Panc1 (cell line): ENCODE measurements at regions not wholly inside any gene's neighbourhood (a gene's known extent, or its start where the extent isn't known, plus 50 kb on each side); places are given as distances from the start of the nearest gene placed in this dataset.

Experiments
- ATAC-seq: fragments of 200-7000 bp; cut with Tn5 transposase; 2 replicates; pipeline ENCODE4 v1.9.1; 2020; ENCODE audit warnings: mild to moderate bottlenecking, moderate library complexity
- BruUV-seq: library from RNA; stranded (reverse); fragments of 400-500 nt; replicated peaks from 2 replicates; lab custom pipeline; 2021; lab: Mats Ljungman, UMichigan
- CTCF ChIA-PET: fragments of 300-600 bp; sonication (Branson Sonifier 250); formaldehyde crosslinking; loops from one replicate; lab custom pipeline; 2022; ENCODE audit warnings: antibody characterized with exemption; lab: Charles Lee
- POLR2A ChIA-PET: fragments of 300-600 bp; sonication (Branson Sonifier 250); formaldehyde crosslinking; loops from one replicate; lab custom pipeline; 2022; ENCODE audit warnings: antibody characterized with exemption; lab: Charles Lee
- DNase-seq: peaks from one replicate; pipeline ENCODE4 v3.0.0-alpha.2; 2010; ENCODE audit warnings: low read depth, low spot score
- H3K27ac ChIP-seq: 2 replicates; pipeline ENCODE4 v1.5.1; 2011; ENCODE audit warnings: mild to moderate bottlenecking, low read length, inconsistent platforms
- H3K27me3 ChIP-seq: fragments of 200-500 bp; sonication (Bioruptor generic); 2 replicates; pipeline ENCODE4 v1.6.0; 2014; ENCODE audit warnings: low read length, inconsistent platforms; ENCODE audit not compliant: control insufficient read depth, insufficient read depth
- H3K36me3 ChIP-seq: fragments of 200-500 bp; sonication (Bioruptor generic); 2 replicates; pipeline ENCODE4 v1.5.1; 2014; ENCODE audit warnings: inconsistent platforms, mild to moderate bottlenecking, low read length, moderate library complexity; ENCODE audit not compliant: control insufficient read depth, insufficient read depth
- H3K4me1 ChIP-seq: 2 replicates; pipeline ENCODE4 v1.5.1; 2011; ENCODE audit warnings: inconsistent platforms, mild to moderate bottlenecking, low read length, moderate library complexity; ENCODE audit not compliant: control insufficient read depth, insufficient read depth
- H3K4me3 ChIP-seq, 2 experiments: 2 replicates each; pipeline ENCODE4 v1.5.1; 2011 to 2012; ENCODE audit warnings: low read depth in 2 of 2, low read length in 2 of 2, mild to moderate bottlenecking in 2 of 2, inconsistent platforms in 1 of 2, moderate library complexity in 1 of 2
- H3K9me3 ChIP-seq: fragments of 200-500 bp; sonication (Bioruptor generic); 2 replicates; pipeline ENCODE4 v1.5.1; 2014; ENCODE audit warnings: low read depth, mild to moderate bottlenecking, inconsistent platforms, low read length, moderate library complexity; ENCODE audit not compliant: control insufficient read depth, insufficient read depth
- POLR2AphosphoS5 ChIP-seq: IDR thresholded peaks from 2 replicates; pipeline ENCODE4 v1.6.1; 2012; ENCODE audit warnings: mild to moderate bottlenecking, low read depth, low read length, moderate library complexity
- SIN3A ChIP-seq: IDR thresholded peaks from 2 replicates; pipeline ENCODE4 v1.6.1; 2012; ENCODE audit warnings: low read depth, mild to moderate bottlenecking, low read length, moderate library complexity, borderline replicate concordance; ENCODE audit not compliant: insufficient read depth
- TCF7L2 ChIP-seq: IDR thresholded peaks from 2 replicates; pipeline ENCODE4 v1.6.1; 2011; ENCODE audit warnings: mild to moderate bottlenecking, low read depth, low read length, inconsistent platforms
- in situ Hi-C: cut with HindIII; loops from 2 replicates; pipeline ENCODE4 v1.10.0; 2016; ENCODE audit warnings: low sequenced_read_pairs, low pct_unique_long_range_greater_than_20kb
- intact Hi-C: fragments of 100-400 bp; cut with micrococcal nuclease; formaldehyde crosslinking; loops from one replicate; pipeline ENCODE4 v1.10.0; 2022; ENCODE audit not compliant: unreplicated experiment
- TF ChIP-seq, protein P1 (sequence below): fragments of 450-650 bp; IDR thresholded peaks from 2 replicates; pipeline ENCODE4 v1.5.1; 2017; ENCODE audit warnings: mild to moderate bottlenecking
- TF ChIP-seq, protein P2 (sequence below), 2 experiments: IDR thresholded peaks; 2 replicates each; pipeline ENCODE4 v1.6.1; 2011 to 2012; ENCODE audit warnings: low read depth in 2 of 2, control low read depth in 1 of 2, low read length in 1 of 2, mild to moderate bottlenecking in 1 of 2, moderate library complexity in 1 of 2; ENCODE audit not compliant: insufficient read depth in 1 of 2

DNA sequence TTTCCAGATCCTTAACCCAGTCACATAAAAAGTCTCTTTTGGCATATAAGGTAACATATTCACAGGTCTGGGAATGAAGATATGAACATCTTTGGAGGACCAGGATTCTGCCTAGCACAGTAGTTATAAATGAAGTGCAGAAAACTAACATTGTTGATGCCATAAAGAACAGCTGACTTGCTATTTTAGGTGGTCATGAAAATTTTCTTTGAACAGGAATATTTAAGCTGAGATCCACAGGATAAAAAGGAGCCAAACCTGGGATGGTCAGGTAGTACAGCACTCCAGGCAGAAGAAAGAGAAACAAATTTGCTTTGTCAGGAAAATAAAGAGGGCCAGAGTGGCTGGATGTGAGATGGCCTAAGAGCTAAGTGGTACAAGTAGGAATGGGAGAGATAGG is 80.0 kb downstream of the CENPW start:
- no peak overlapping the region for H3K4me3 ChIP-seq
- H3K27ac ChIP-seq: no peak overlapping the region
- no peaks in the 10 kb centered on the region for H3K9me3 ChIP-seq
- no TSS peak for BruUV-seq
- H3K36me3 ChIP-seq: no peaks in the 10 kb centered on the region
- DNase-seq (no peak), ATAC-seq (no peak)
- in situ Hi-C loops: no loop called here
- H3K4me1 ChIP-seq: no peaks in the 10 kb centered on the region
- H3K27me3 ChIP-seq: no peaks in the 10 kb centered on the region
- CTCF ChIA-PET: no interaction called here
- TF ChIP-seq TCF7L2: no peak
- POLR2A ChIA-PET: no interaction called here
- intact Hi-C loops: no loop called here

DNA sequence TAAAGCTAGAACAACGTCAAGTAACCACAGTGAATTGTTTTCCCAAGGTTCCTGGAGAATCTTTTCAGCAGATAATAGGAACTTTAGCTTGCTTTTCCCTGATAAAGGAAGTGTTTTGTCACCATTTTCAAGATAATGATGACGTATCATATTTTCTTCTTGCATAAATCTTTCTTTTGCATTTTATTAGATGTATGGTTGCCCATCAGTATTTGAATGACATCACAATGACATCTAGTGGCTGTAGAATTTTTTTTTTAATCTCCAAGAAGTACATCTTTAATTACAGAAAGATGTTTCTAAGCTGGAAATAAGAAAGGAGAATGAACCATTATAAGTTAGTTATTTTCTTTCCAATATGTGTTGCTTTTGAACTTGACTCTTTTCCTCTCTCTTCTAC is 83.0 kb downstream of the CENPW start:
- ChIA-PET POLR2A (no interaction called here), CTCF (no interaction called here)
- no peaks in the 10 kb centered on the region for H3K36me3 ChIP-seq
- DNase-seq: no peak
- no peaks in the 10 kb centered on the region for H3K9me3 ChIP-seq
- TF ChIP-seq, protein P1, sequence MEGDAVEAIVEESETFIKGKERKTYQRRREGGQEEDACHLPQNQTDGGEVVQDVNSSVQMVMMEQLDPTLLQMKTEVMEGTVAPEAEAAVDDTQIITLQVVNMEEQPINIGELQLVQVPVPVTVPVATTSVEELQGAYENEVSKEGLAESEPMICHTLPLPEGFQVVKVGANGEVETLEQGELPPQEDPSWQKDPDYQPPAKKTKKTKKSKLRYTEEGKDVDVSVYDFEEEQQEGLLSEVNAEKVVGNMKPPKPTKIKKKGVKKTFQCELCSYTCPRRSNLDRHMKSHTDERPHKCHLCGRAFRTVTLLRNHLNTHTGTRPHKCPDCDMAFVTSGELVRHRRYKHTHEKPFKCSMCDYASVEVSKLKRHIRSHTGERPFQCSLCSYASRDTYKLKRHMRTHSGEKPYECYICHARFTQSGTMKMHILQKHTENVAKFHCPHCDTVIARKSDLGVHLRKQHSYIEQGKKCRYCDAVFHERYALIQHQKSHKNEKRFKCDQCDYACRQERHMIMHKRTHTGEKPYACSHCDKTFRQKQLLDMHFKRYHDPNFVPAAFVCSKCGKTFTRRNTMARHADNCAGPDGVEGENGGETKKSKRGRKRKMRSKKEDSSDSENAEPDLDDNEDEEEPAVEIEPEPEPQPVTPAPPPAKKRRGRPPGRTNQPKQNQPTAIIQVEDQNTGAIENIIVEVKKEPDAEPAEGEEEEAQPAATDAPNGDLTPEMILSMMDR: no peak
- no peak for TF ChIP-seq POLR2AphosphoS5
- TF ChIP-seq, protein P2, sequence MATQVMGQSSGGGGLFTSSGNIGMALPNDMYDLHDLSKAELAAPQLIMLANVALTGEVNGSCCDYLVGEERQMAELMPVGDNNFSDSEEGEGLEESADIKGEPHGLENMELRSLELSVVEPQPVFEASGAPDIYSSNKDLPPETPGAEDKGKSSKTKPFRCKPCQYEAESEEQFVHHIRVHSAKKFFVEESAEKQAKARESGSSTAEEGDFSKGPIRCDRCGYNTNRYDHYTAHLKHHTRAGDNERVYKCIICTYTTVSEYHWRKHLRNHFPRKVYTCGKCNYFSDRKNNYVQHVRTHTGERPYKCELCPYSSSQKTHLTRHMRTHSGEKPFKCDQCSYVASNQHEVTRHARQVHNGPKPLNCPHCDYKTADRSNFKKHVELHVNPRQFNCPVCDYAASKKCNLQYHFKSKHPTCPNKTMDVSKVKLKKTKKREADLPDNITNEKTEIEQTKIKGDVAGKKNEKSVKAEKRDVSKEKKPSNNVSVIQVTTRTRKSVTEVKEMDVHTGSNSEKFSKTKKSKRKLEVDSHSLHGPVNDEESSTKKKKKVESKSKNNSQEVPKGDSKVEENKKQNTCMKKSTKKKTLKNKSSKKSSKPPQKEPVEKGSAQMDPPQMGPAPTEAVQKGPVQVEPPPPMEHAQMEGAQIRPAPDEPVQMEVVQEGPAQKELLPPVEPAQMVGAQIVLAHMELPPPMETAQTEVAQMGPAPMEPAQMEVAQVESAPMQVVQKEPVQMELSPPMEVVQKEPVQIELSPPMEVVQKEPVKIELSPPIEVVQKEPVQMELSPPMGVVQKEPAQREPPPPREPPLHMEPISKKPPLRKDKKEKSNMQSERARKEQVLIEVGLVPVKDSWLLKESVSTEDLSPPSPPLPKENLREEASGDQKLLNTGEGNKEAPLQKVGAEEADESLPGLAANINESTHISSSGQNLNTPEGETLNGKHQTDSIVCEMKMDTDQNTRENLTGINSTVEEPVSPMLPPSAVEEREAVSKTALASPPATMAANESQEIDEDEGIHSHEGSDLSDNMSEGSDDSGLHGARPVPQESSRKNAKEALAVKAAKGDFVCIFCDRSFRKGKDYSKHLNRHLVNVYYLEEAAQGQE (IDR thresholded peaks at IDR 0.05; ENCODE audit: insufficient read depth in 1 of 2, low read depth in 2 of 2, low read length in 1 of 2): no peak
- no peak for TF ChIP-seq TCF7L2
- TF ChIP-seq SIN3A: no peak
- H3K27ac ChIP-seq: no peak overlapping the region
- H3K27me3 ChIP-seq: no peaks in the 10 kb centered on the region
- ATAC-seq: no peak
- BruUV-seq: no TSS peak
- no peaks in the 10 kb centered on the region for H3K4me1 ChIP-seq
- intact Hi-C loops (no loop called here), in situ Hi-C loops (no loop called here)
- no peak overlapping the region for H3K4me3 ChIP-seq

DNA sequence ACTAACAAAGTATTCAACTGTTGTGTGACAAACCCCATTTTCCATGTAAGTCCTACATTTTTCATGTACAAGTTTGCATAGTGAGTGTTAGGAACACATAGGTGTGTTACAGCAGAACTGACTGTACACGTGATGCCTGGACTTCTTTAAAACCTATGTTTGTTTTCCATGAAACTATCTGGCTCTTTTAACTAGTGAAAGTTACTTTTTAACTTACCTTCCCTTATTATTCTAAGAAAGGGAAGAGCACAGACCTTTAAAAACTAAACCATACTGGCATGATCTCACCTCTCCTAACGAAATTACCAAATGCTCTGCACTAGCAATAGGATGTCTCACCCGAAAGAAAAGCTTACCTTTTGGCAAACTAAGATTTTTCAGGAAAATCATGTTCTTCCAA is 87.8 kb downstream of the CENPW start:
- ChIA-PET CTCF (no interaction called here), POLR2A (no interaction called here)
- no peak overlapping the region for H3K27ac ChIP-seq
- intact Hi-C loops: loop anchor here (5.0 kb wide), 1 partner anchor 430 kb away; no protein-coding TSS in a partner anchor
- DNase-seq: no peak
- no TSS peak for BruUV-seq
- in situ Hi-C loops: no loop called here
- ATAC-seq: no peak
- H3K9me3 ChIP-seq: no peaks in the 10 kb centered on the region
- no peaks in the 10 kb centered on the region for H3K36me3 ChIP-seq
- H3K4me3 ChIP-seq: no peak overlapping the region
- TF ChIP-seq, protein P2 (IDR thresholded peaks at IDR 0.05; ENCODE audit: insufficient read depth in 1 of 2, low read depth in 2 of 2, low read length in 1 of 2): no peak
- no peak for TF ChIP-seq TCF7L2
- TF ChIP-seq, protein P1: no peak
- no peaks in the 10 kb centered on the region for H3K27me3 ChIP-seq
- H3K4me1 ChIP-seq: no peaks in the 10 kb centered on the region
